Lower leg skin (tissue), 4 donors: ENCODE measurements at regions not wholly inside any gene's neighbourhood (a gene's known extent, or its start where the extent isn't known, plus 50 kb on each side); places are given as distances from the start of the nearest gene placed in this dataset.

ENCODE experiments used
- DNase-seq, 2 donors: peaks; one replicate each; pipeline ENCODE4 v3.0.0-alpha.2; 2019; ENCODE audit warnings: low spot score in 2 of 2
- H3K4me3 ChIP-seq: fragments of 200-600 bp; sonication (generic); 2 replicates; pipeline ENCODE4 v1.5.1; 2017; ENCODE audit warnings: mild to moderate bottlenecking, low read depth; ENCODE audit not compliant: poor library complexity, severe bottlenecking
- CTCF ChIP-seq, 3 donors: fragments of 450-650 bp; IDR thresholded peaks; one replicate each; pipeline ENCODE4 v1.5.1; 2016; ENCODE audit warnings: antibody characterized with exemption in 3 of 3, mild to moderate bottlenecking in 3 of 3, moderate library complexity in 2 of 3
- POLR2A ChIP-seq, 2 donors: fragments of 450-650 bp; IDR thresholded peaks; one replicate each; pipeline ENCODE4 v1.6.1; 2016 to 2017; ENCODE audit warnings: antibody characterized with exemption in 2 of 2, mild to moderate bottlenecking in 1 of 2, moderate library complexity in 1 of 2
- WGBS, 2 donors: methylation state at CpG; one replicate each; pipeline ENCODE4 v1.1.5; 2018; 5-methylcytosine and 5-hydroxymethylcytosine counted together
- intact Hi-C: fragments of 100-400 bp; cut with DNase I; formaldehyde crosslinking; loops from one replicate; pipeline ENCODE4 v1.15.0; 2023; ENCODE audit warnings: low total_unique reads

GRCh38 chr6:169988769-169989550, 237.5 kb downstream of the ERMARD start:
- WGBS, 2 donors: 90 to 95% methylated on average over 21 to 25 of the region's 25 CpGs
- intact Hi-C loops: no loop called here

GRCh38 chr6:169986848-169987498, 235.6 kb downstream of the ERMARD start:
- H3K4me3 ChIP-seq: no peak overlapping the region
- WGBS, 2 donors: 90 to 91% methylated on average over 16 to 18 of the region's 35 CpGs
- no peak for DNase-seq
- intact Hi-C loops: no loop called here
- TF ChIP-seq POLR2A (IDR thresholded peaks at IDR 0.05): no peak
- no peak for TF ChIP-seq CTCF (IDR thresholded peaks at IDR 0.05)

More at GRCh38 chr6:169988769-169989550, 237.5 kb downstream of the ERMARD start:
- H3K4me3 ChIP-seq: no peak overlapping the region
- peak in 1 of 2 donors; percentile 76 for DNase-seq
- TF ChIP-seq CTCF (IDR thresholded peaks at IDR 0.05) (no peak), POLR2A (IDR thresholded peaks at IDR 0.05) (no peak)

DNA sequence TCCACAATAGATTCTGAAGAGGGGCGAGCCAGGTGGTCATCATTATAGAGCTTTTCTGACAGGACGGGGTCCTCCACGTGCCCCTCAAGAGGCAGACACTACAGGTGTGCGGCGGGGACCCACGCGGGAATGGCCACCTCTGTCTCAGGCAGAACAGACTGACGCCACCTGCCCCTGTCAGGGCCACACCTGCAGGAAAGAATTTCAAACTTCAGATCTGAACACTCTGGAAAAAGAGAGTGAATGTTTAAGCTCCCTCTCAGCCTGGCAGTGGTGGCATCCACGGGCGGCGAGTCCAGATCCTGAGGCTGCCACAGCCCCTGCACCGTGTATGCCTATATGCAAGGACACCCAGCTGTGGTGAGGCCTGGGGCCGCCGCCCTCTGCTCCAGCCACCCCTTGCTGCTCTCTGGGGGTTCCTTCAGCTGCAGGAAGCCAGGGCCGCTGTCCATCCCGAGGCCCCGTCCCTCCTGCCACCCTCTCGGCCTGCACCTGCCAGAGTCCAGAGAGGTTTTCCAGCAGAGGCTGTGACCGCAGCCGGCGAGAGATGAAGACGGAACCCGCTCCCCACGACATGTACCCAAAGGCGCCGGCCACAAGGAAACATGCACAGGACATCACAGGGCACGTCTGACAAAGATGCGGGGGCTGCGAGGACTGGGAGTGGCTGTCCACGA, 234.9 kb downstream of the ERMARD start:
- H3K4me3 ChIP-seq: no peak overlapping the region
- intact Hi-C loops: no loop called here
- TF ChIP-seq POLR2A (IDR thresholded peaks at IDR 0.05) (no peak), CTCF (IDR thresholded peaks at IDR 0.05) (no peak)
- WGBS, 2 donors: 93% methylated on average over 14 to 27 of the region's 30 CpGs
- no peak for DNase-seq

GRCh38 chr6:169985121-169986015, 233.9 kb downstream of the ERMARD start:
- intact Hi-C loops: no loop called here
- DNase-seq: no peak
- no peak overlapping the region for H3K4me3 ChIP-seq
- 86 to 94% methylated on average over 25 to 38 of the region's 38 CpGs for WGBS, 2 donors
- no peak for TF ChIP-seq CTCF (IDR thresholded peaks at IDR 0.05)
- no peak for TF ChIP-seq POLR2A (IDR thresholded peaks at IDR 0.05)
